Immature natural killer cell (primary cell): ENCODE measurements at regions not wholly inside any gene's neighbourhood (a gene's known extent, or its start where the extent isn't known, plus 50 kb on each side); places are given as distances from the start of the nearest gene placed in this dataset.

Source experiments
- DNase-seq, 3 donors: peaks; one replicate each; pipeline ENCODE4 v3.0.0; 2022; ENCODE audit warnings: mixed read lengths in 1 of 3
- H3K27ac Mint-ChIP-seq, 6 donors: one replicate each; pipeline ENCODE4 v1.8.0; 2020; ENCODE audit warnings: mixed read lengths in 6 of 6, mild to moderate bottlenecking in 5 of 6, inconsistent platforms in 4 of 6, moderate library complexity in 3 of 6
- H3K27me3 Mint-ChIP-seq, 3 donors: one replicate each; pipeline ENCODE4 v1.8.0; 2020 to 2021; ENCODE audit warnings: low read depth in 3 of 3, mild to moderate bottlenecking in 3 of 3, mixed read lengths in 3 of 3, moderate library complexity in 3 of 3, inconsistent platforms in 1 of 3
- H3K36me3 Mint-ChIP-seq, 3 donors: one replicate each; pipeline ENCODE4 v1.8.0; 2020; ENCODE audit warnings: mixed read lengths in 3 of 3, inconsistent platforms in 2 of 3, mild to moderate bottlenecking in 2 of 3
- H3K4me1 Mint-ChIP-seq, 2 donors: one replicate each; pipeline ENCODE4 v1.8.0; 2020; ENCODE audit warnings: inconsistent platforms in 2 of 2, mild to moderate bottlenecking in 2 of 2, mixed read lengths in 2 of 2, moderate library complexity in 1 of 2
- H3K4me3 Mint-ChIP-seq, 5 donors: one replicate each; pipeline ENCODE4 v1.8.0; 2020; ENCODE audit warnings: mild to moderate bottlenecking in 5 of 5, mixed read lengths in 5 of 5, inconsistent platforms in 3 of 5, moderate library complexity in 3 of 5
- H3K9me3 Mint-ChIP-seq, 6 donors: one replicate each; pipeline ENCODE4 v1.8.0; 2020; ENCODE audit warnings: mild to moderate bottlenecking in 6 of 6, mixed read lengths in 6 of 6, inconsistent platforms in 4 of 6, moderate library complexity in 3 of 6

DNA sequence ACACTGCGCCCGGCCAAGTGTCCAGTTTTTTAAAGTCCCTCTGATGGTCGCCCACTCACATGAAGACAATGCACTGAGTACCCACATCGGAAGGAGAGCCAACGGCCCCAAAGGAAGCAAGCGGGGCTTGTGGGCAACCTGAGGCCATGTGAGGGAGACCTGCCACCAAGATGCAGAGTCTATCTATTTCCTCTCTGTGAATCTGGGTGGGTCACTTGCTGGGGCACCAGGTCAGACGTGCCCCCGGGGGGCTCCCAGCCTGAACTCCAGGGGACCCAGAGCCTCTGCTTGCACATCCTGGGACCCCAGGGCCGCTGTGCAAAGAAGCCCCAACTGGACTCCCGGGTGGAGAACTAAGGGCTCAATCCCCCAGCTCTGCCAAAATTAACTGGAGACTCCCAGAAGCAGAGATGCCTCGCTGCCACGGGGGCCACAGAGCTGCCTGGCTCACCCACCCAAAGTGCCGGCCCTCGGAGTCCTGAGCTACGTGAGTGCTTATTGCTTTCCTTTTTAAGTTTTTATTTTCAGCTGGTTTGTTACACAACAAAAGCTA lies 106.4 kb downstream of the BRD1 start:
- no peak overlapping the region for H3K4me3 Mint-ChIP-seq
- peaks cover 7 to 11% (median 10%) of the 10 kb centered on the region in 3 donors for H3K27me3 Mint-ChIP-seq
- H3K36me3 Mint-ChIP-seq = no peaks in the 10 kb centered on the region

DNA sequence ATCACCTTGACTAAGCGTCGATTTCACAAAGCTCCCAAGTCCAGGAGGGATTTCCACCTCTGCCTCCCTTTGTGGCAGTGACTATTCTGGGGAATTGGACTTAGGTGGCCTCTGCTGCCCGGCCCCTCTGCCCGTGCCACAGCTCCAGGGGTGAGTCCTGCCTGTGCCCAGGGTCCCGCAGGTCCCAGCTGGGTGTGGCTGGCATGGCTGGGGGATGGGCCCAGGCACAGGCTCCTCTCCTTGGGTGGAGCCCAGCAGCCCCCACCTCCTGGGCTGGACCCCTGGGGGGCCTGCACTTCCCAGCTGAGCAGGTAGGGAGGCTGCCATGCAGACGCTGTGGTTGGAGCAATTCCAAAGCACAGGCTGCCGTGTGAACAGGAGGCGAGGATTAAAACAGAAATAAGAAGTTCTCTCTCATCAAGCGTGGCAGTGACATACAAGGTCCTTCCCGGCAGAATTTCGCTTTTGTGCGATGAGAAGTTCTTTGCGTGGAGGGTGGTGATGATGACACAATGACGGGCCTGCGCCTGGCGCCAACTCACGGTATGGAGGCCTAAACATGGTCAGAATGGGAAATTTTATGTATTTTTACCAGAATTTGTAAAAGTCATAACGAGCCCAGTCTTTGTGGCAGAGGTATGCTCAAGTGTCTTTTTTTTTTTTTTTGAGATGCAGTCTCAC lies 107.3 kb downstream of the BRD1 start:
- peaks cover 4 to 14% of the 10 kb centered on the region in 2 donors for H3K4me1 Mint-ChIP-seq
- peaks cover 4 to 11% (median 11%) of the 10 kb centered on the region in 3 donors for H3K27me3 Mint-ChIP-seq
- H3K36me3 Mint-ChIP-seq = no peaks in the 10 kb centered on the region
- DNase-seq = no peak
- no peaks in the 10 kb centered on the region for H3K9me3 Mint-ChIP-seq
- H3K27ac Mint-ChIP-seq = no peak overlapping the region
- no peak overlapping the region for H3K4me3 Mint-ChIP-seq

More for the DNA sequence above, 106.4 kb downstream of the BRD1 start:
- no peak overlapping the region for H3K27ac Mint-ChIP-seq
- H3K9me3 Mint-ChIP-seq = no peaks in the 10 kb centered on the region
- peaks cover 4 to 14% of the 10 kb centered on the region in 2 donors for H3K4me1 Mint-ChIP-seq
- DNase-seq = no peak

DNA sequence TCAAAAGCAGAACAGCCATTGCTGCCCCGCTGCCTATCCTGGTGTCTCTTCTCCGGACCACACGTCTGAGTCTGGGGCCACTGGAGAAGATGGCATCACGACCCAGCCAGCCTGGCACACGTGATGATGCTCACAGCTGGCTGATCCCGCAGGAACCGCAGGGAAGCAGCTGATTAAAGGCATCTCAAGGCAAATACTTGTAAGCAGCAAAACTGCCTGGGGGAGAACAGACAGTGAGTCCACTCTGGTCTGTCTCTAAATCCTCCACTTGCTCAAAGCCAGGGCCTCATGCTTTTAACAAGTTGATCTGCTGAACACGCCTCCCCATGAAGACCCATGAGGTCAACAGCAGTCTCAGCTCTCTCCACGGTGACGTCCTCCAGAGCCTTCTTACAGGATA lies 108.6 kb downstream of the BRD1 start:
- no peaks in the 10 kb centered on the region for H3K9me3 Mint-ChIP-seq
- peaks cover 4 to 11% (median 11%) of the 10 kb centered on the region in 3 donors for H3K27me3 Mint-ChIP-seq
- H3K4me3 Mint-ChIP-seq = no peak overlapping the region
- H3K36me3 Mint-ChIP-seq = no peaks in the 10 kb centered on the region
- DNase-seq = no peak
- H3K4me1 Mint-ChIP-seq = peaks cover 3 to 9% of the 10 kb centered on the region in 2 donors
- H3K27ac Mint-ChIP-seq = no peak overlapping the region

DNA sequence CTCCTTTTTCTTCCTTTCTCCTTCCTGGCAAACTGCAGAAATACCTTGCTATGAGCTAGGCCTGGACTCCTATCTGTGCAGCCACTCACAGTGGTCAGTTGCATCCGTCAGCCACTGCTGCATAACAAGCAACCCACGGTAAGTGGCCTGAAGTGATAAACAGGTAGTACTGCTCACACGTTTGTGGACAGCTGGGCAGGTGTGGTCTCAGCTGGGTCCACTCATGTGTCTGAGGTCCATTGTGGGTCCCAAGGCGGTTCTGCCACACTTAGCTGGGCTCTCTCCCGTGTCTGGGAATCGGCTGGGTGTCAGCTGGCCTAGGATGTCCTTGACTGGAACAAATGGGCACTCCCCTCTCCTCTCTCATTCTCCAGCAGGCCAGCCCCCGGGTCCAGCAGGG lies 109.3 kb downstream of the BRD1 start:
- no peak for DNase-seq
- H3K27ac Mint-ChIP-seq = no peak overlapping the region
- H3K9me3 Mint-ChIP-seq = no peaks in the 10 kb centered on the region
- H3K4me3 Mint-ChIP-seq = no peak overlapping the region
- H3K4me1 Mint-ChIP-seq = peaks cover 0 to 2% of the 10 kb centered on the region in 2 donors
- H3K27me3 Mint-ChIP-seq = peaks cover 4 to 11% (median 11%) of the 10 kb centered on the region in 3 donors
- no peaks in the 10 kb centered on the region for H3K36me3 Mint-ChIP-seq

GRCh38 chr22:49717322-49717919 lies 110.3 kb downstream of the BRD1 start:
- Mint-ChIP-seq H3K27me3 (peaks cover 4 to 11% (median 10%) of the 10 kb centered on the region in 3 donors), H3K36me3 (no peaks in the 10 kb centered on the region), H3K27ac (no peak overlapping the region), H3K9me3 (no peaks in the 10 kb centered on the region), H3K4me3 (no peak overlapping the region), H3K4me1 (no peaks in the 10 kb centered on the region)
- DNase-seq = no peak

DNA sequence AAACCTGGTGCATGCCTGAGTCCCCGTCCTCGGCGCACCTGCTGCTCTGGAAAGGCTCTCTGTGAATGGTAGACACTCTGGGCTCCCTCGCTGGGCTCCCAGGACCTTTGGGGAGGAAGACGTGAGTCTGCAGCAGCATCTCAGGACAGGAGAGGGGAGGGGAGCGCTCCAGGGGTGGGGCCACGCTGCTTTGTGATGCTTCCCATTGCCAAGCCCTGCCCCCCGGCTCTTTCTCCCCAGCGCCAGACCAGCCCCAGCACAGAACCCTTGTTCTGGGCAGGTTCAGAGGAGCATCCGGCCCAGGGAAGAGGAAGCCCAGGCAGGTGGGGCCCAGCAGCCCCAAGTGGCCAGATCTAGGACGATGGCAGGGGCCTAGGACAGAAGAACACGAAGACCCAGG lies 111.2 kb downstream of the BRD1 start:
- H3K4me3 Mint-ChIP-seq = no peak overlapping the region
- H3K9me3 Mint-ChIP-seq = no peaks in the 10 kb centered on the region
- H3K27ac Mint-ChIP-seq = no peak overlapping the region
- H3K27me3 Mint-ChIP-seq = peaks cover 4 to 11% (median 10%) of the 10 kb centered on the region in 3 donors
- DNase-seq = no peak
- no peaks in the 10 kb centered on the region for H3K4me1 Mint-ChIP-seq
- H3K36me3 Mint-ChIP-seq = no peaks in the 10 kb centered on the region

DNA sequence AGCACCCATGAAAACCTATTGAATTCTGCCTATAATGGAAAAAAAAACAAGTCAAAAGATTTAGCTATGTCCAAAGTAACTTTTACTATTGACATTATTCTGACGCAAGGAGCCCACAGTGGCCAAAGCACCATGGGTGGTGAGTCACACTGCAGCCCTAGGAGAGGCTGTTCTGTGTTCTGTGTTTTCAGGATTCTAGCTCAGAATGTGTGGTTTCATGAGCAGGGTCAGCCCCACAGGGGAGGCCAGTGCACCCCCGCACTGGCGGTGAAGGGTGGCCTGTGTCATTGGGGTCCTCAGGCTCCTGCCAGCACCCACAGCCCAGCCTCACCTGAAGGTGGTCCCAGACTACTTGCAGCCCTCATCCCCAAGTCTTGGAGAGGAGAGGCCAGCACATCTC lies 112.2 kb downstream of the BRD1 start:
- Mint-ChIP-seq H3K4me3 (no peak overlapping the region), H3K36me3 (no peaks in the 10 kb centered on the region), H3K9me3 (peaks cover 0 to 2% (median 0%) of the 10 kb centered on the region in 6 donors), H3K27me3 (peaks cover 5 to 11% (median 8%) of the 10 kb centered on the region in 3 donors), H3K4me1 (no peaks in the 10 kb centered on the region), H3K27ac (no peak overlapping the region)
- no peak for DNase-seq

- no peaks in the 10 kb centered on the region for H3K4me1 Mint-ChIP-seq
- peaks cover 9 to 19% (median 15%) of the 10 kb centered on the region in 3 donors for H3K27me3 Mint-ChIP-seq
- DNase-seq = no peak
- H3K9me3 Mint-ChIP-seq = peaks cover 0 to 9% (median 0%) of the 10 kb centered on the region in 6 donors
- no peak overlapping the region for H3K27ac Mint-ChIP-seq
- no peaks in the 10 kb centered on the region for H3K36me3 Mint-ChIP-seq
- no peak overlapping the region for H3K4me3 Mint-ChIP-seq
Observed at GRCh38 chr22:49713003-49713402, 114.7 kb downstream of the BRD1 start.

DNA sequence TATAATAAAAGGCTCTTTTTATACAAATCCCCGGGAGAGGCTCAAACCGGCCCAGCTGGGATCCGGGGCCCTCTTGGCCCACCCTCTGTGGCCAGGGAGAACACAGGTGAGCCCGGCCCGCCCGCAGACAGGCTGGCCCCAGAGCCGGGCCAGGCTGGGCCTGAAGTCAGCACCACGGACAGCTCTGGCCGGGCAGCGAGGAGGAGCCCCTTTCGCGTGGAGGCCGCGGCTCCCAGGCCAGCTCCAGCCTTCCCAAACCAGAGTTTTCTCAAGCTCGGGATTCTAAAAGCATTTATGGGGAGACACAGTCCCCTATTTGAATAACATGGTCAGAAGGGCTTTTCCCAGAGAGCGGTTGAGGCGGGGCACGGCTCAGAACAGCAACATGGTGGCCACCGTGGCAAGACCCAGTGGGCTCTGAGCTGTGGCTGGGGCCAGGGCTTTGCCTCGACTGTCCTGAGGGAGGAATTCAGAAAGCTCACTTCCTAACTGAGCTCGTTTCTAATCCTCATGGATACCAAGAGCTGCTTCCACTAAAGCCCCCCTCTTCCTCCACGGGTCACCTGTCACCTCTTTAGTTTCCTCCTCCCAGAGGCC lies 115.4 kb downstream of the BRD1 start:
- Mint-ChIP-seq H3K4me1 (no peaks in the 10 kb centered on the region), H3K27me3 (peaks cover 7 to 21% (median 15%) of the 10 kb centered on the region in 3 donors), H3K4me3 (no peak overlapping the region), H3K27ac (no peak overlapping the region), H3K9me3 (peaks cover 0 to 9% (median 0%) of the 10 kb centered on the region in 6 donors), H3K36me3 (no peaks in the 10 kb centered on the region)
- DNase-seq = no peak

GRCh38 chr22:49710746-49711145 lies 116.9 kb downstream of the BRD1 start:
- Mint-ChIP-seq H3K4me3 (no peak overlapping the region), H3K27ac (no peak overlapping the region)

GRCh38 chr22:49709464-49709863 lies 118.2 kb downstream of the BRD1 start:
- H3K27ac Mint-ChIP-seq = no peak overlapping the region
- H3K36me3 Mint-ChIP-seq = no peaks in the 10 kb centered on the region
- H3K4me1 Mint-ChIP-seq = no peaks in the 10 kb centered on the region
- peaks cover 0 to 9% (median 0%) of the 10 kb centered on the region in 6 donors for H3K9me3 Mint-ChIP-seq
- no peak for DNase-seq
- H3K4me3 Mint-ChIP-seq = no peak overlapping the region
- H3K27me3 Mint-ChIP-seq = peaks cover 10 to 27% (median 14%) of the 10 kb centered on the region in 3 donors

More at GRCh38 chr22:49710746-49711145, 116.9 kb downstream of the BRD1 start:
- Mint-ChIP-seq H3K27me3 (peaks cover 9 to 26% (median 10%) of the 10 kb centered on the region in 3 donors), H3K36me3 (no peaks in the 10 kb centered on the region), H3K4me1 (no peaks in the 10 kb centered on the region), H3K9me3 (peaks cover 0 to 9% (median 0%) of the 10 kb centered on the region in 6 donors)
- DNase-seq = no peak

GRCh38 chr22:49705972-49706352 lies 121.7 kb downstream of the BRD1 start:
- Mint-ChIP-seq H3K4me1 (no peaks in the 10 kb centered on the region), H3K36me3 (peaks cover 0 to 7% (median 5%) of the 10 kb centered on the region in 3 donors), H3K4me3 (no peak overlapping the region), H3K9me3 (peaks cover 4 to 16% (median 13%) of the 10 kb centered on the region in 6 donors), H3K27ac (no peak overlapping the region), H3K27me3 (peaks cover 12 to 35% (median 17%) of the 10 kb centered on the region in 3 donors)
- no peak for DNase-seq

- H3K27me3 Mint-ChIP-seq = peaks cover 14 to 30% (median 19%) of the 10 kb centered on the region in 3 donors
- H3K27ac Mint-ChIP-seq = no peak overlapping the region
- H3K4me1 Mint-ChIP-seq = no peaks in the 10 kb centered on the region
- peaks cover 2 to 11% (median 5%) of the 10 kb centered on the region in 3 donors for H3K36me3 Mint-ChIP-seq
- H3K9me3 Mint-ChIP-seq = peaks cover 4 to 15% (median 13%) of the 10 kb centered on the region in 6 donors
- DNase-seq = no peak
- no peak overlapping the region for H3K4me3 Mint-ChIP-seq
Observed at GRCh38 chr22:49705216-49705971, 122.3 kb downstream of the BRD1 start.
